ENCODE measurements at regions not wholly inside any gene's neighbourhood (a gene's known extent, or its start where the extent isn't known, plus 50 kb on each side); places are given as distances from the start of the nearest gene placed in this dataset.

DNA sequence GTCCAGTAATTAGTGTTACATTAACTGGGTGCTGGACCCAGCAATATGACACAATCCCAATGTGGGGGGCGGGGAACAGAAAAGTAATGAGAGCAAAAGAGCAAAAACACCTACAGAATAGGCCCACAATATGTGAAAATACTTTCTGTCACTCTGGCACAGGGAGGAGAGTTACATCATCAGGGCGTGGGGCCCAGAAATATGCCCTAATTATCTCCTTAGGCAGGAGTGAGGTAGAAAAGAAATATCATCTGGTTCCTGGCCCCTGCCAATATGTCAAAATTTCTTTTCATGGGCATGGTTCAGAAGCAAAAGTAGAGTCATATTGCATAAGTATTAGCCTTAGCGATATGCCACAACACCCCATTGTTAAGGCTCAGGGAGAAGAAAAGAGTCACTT lies 959.8 kb upstream of the TSPY4 start:
- H3K27me3 ChIP-seq: no peaks in the 10 kb centered on the region
- no peaks in the 10 kb centered on the region for H3K9me3 ChIP-seq
- peak; percentile 1 for DNase-seq
- no peak overlapping the region for H3K4me3 ChIP-seq
- H3K36me3 ChIP-seq: no peaks in the 10 kb centered on the region

DNA sequence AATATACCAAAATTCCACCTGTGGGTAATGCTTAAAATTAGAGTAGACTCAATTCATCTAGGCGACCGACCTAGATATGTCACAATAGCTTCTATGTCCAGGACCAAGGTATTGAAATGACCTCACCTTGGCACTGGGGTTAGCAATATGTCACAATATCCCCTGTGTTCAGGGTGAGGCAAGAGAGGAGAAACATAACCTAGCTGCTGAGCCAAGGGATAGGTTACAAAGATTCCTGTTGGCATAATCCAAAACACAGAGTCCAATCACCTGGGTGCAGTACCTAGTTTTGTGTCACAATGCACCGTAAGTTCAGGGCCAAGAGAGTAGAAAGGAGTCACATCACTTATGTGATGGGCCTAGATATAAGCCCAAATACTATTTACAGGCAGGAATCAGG lies 957.5 kb upstream of the TSPY4 start:
- Histone ChIP-seq H3K4me3 (no peak overlapping the region), H3K9me3 (no peaks in the 10 kb centered on the region), H3K36me3 (no peaks in the 10 kb centered on the region), H3K27me3 (no peaks in the 10 kb centered on the region)
- no peak for DNase-seq

DNA sequence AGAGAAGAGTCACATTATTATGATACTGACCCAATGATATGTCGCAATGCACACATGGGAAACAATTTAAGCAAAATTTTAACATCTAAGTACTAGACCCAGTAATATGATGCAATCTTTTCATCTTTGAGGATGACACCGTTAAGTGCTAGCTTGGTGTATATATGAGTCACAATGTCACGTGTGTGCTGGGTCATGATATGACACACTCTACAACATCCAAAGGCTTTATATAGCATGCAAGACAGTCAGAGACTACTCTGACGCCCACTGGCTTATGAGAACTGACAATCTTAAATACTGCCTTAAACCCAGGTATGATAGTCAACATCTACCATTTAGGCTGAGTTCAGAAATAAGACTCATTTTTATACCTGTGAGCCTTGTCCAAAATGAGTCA lies 955.8 kb upstream of the TSPY4 start:
- no peaks in the 10 kb centered on the region for H3K9me3 ChIP-seq
- H3K36me3 ChIP-seq: no peaks in the 10 kb centered on the region
- DNase-seq: no peak
- no peaks in the 10 kb centered on the region for H3K27me3 ChIP-seq
- no peak overlapping the region for H3K4me3 ChIP-seq

DNA sequence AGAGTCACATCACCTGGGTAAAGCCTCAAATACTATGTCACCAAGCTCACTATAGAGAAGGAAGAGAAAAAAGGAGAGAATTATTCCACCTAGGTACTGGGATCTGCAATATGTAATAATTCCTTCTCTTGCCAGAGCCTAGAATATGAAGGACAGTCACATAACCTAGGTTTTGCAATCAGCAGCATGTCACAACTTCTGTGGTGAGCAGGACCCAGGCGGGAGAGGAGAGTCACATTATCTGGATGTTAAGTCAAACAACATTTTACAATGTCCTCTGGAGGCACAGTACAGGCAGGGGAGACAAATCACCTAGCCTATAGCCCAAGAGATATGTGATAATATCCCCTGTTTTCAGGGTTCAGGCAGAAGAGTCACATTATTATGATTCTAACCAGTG lies 951.2 kb upstream of the TSPY4 start:
- no peak for DNase-seq
- H3K36me3 ChIP-seq: no peaks in the 10 kb centered on the region
- no peak overlapping the region for H3K4me3 ChIP-seq
- no peaks in the 10 kb centered on the region for H3K9me3 ChIP-seq
- H3K27me3 ChIP-seq: no peaks in the 10 kb centered on the region

DNA sequence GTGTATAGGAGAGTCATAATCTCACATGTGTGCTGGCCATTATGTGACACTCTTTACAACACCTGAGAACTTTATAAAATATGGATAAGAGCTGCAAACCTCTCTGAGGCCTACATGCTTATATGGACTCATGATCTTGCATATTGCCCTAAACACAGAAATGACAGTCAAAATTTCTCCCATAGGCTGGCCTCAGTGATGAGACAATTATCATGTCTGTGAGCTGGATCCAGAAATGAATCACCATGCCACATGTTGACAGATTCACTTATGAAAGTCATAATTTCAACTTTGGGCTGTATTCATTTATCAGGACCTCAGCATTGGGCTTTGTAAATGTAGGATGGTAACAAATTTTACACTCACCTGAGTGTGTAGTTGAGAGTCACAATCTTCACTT lies 948.8 kb upstream of the TSPY4 start:
- H3K36me3 ChIP-seq: no peaks in the 10 kb centered on the region
- DNase-seq: no peak
- no peaks in the 10 kb centered on the region for H3K9me3 ChIP-seq

DNA sequence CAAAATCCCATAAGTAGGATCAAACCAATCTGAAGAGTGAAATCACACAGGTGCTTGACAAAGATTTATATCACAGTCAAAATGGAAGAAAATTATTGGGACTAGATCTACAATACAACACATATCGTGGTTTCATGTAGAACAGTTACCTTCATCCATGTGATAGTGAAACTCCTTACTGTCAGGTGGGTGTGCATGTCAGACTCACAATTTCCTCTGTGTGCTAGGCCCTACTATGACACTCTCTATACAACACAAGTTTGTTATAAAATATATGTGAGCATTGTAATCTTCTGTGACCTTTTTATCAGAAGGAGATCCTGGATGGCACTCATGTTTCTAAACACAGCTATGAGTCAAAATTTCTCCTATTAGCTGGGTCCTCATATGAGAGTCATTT lies 947.0 kb upstream of the TSPY4 start:
- no peaks in the 10 kb centered on the region for H3K36me3 ChIP-seq
- no peak overlapping the region for H3K4me3 ChIP-seq
- H3K9me3 ChIP-seq: no peaks in the 10 kb centered on the region
- DNase-seq: no peak
- no peaks in the 10 kb centered on the region for H3K27me3 ChIP-seq

More for the DNA sequence above, 948.8 kb upstream of the TSPY4 start:
- Histone ChIP-seq H3K27me3 (no peaks in the 10 kb centered on the region), H3K4me3 (no peak overlapping the region)

DNA sequence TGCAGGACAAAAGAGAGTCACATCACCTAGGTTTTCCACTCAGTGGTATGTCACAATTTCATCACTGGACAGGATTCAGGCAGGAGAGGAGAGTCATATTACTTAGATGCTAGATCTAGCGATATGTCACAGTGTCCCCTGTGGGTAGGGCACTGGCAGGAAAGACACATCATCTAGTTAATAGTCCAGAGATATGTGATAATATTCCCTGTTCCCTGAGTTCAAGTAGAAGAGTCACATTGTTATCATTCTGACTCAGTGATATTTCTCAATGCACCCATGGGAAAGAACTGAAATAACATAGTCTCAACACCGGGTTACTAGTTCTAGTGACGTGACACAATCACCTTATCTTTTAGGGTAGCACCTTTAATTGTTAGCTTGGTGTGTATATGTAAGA lies 944.0 kb upstream of the TSPY4 start:
- Histone ChIP-seq H3K36me3 (no peaks in the 10 kb centered on the region), H3K27me3 (no peaks in the 10 kb centered on the region), H3K4me3 (no peak overlapping the region), H3K9me3 (no peaks in the 10 kb centered on the region)
- DNase-seq: no peak

DNA sequence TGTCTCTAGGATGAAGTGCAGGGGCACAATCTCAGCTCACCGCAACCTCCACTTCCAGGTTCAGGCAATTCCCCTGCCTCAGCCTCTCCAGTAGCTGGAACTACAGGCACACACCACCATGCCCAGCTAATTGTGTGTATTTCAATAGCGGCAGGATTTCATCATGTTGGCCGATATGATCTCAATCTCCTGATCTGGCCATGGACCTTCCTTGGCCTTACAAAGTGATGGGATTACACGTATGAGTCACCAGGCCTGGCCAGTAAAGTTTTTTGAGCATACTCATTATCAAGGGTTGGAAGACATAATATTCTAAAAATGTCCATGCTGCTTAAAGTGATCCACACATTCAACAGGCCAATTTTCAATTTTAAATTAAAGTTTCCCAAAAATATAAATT lies 914.4 kb upstream of the TSPY4 start:
- Histone ChIP-seq H3K36me3 (no peaks in the 10 kb centered on the region), H3K27me3 (no peaks in the 10 kb centered on the region), H3K4me3 (no peak overlapping the region), H3K9me3 (no peaks in the 10 kb centered on the region)
- peak; percentile 22 for DNase-seq

DNA sequence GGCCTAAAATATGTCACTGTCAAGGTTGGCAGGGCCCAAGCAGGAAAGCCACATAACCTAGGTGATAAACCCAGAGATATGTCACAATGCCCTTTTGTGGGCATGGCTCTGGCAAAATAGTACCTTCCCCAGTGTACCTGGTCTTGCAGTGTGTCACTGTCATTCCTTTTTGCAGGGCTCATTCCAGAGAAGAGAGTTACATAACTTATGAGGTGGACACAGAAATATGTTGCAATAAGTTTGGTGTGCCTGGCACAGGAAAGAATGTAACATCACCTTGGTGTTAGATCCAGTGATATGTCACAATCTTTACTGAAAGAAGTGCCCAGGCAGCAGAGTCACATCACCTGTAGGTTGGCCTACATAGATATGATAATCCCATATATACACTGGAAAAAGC lies 910.8 kb upstream of the TSPY4 start:
- H3K4me3 ChIP-seq: no peak overlapping the region
- H3K27me3 ChIP-seq: no peaks in the 10 kb centered on the region
- no peaks in the 10 kb centered on the region for H3K9me3 ChIP-seq
- no peaks in the 10 kb centered on the region for H3K36me3 ChIP-seq
- no peak for DNase-seq

DNA sequence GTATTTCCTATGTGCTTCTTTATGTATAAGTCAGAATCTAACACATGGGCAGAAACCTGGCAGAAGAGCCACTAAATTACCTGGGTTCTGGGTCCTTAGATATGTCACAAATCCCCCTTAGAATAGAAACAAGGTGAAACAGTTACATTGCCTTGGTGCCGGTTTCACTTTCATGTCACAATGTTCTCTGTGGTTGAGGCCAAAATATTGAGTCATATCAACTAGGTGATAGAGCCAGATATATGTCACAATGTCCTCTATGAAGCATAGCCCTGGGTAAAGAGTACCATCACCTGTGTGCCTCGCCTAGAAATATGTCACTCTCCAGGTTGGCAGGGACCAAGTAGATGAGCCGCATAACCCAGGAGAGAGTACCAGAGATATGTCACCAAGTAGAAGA lies 899.8 kb upstream of the TSPY4 start:
- H3K9me3 ChIP-seq: no peaks in the 10 kb centered on the region
- no peaks in the 10 kb centered on the region for H3K36me3 ChIP-seq
- H3K27me3 ChIP-seq: no peaks in the 10 kb centered on the region
- H3K4me3 ChIP-seq: no peak overlapping the region
- no peak for DNase-seq

DNA sequence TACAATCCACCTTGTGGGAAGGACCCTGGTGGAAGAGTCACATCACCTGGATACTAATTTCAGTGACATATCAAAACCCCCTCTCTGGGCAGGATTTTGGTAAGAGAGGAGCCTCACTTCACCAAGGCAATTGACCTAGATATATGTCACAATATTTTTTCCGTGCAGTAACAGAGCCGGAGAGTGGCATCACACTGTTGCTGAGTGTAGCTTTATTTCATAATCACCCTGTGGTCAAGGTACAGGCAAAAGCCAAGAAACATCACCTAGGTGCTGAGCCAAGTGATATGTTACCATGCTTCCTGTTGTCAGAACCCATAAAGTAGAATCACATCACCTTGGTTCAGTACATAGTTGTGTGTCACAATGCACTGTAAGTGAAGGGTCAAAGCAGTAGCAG lies 895.2 kb upstream of the TSPY4 start:
- Histone ChIP-seq H3K27me3 (no peaks in the 10 kb centered on the region), H3K4me3 (no peak overlapping the region), H3K9me3 (no peaks in the 10 kb centered on the region), H3K36me3 (no peaks in the 10 kb centered on the region)
- no peak for DNase-seq

DNA sequence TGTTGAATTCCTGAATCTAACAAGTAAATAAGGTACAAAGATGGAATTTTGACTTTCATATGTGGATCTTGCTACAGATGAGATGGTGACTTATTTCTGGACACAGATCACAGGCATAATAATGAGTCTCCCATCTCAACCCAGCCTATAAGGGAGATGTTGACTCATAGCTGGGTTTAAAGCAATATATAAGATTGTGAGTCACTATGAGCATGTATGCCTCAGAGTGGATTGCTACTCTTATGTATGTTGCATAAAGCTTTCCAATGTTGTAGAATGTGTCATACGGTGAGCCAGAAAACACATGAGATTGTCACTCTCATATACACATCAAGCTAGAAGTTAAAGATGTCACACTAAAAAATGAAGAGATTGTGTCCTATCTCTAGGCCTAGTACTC lies 884.3 kb upstream of the TSPY4 start:
- Histone ChIP-seq H3K4me3 (no peak overlapping the region), H3K27me3 (no peaks in the 10 kb centered on the region), H3K9me3 (no peaks in the 10 kb centered on the region), H3K36me3 (no peaks in the 10 kb centered on the region)
- no peak for DNase-seq

DNA sequence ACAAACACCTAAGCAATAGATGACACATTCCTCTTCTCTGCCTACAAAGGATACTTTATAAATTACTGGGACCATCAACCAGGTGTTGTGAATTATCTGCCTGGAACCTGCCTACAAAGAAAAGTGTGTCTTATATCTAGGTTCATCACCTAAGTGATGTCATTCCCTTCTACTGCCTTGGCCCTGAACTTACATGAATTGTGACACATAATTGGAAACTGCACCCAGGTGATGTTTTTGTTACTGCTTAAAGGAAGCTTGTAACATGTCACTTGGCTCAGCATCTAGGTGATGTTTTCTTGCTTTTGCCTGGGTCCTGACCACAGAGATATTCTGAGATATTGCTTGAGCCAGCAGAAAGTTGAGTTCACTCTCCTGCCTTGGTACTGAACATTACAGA lies 870.5 kb upstream of the TSPY4 start:
- Histone ChIP-seq H3K9me3 (no peaks in the 10 kb centered on the region), H3K36me3 (no peaks in the 10 kb centered on the region), H3K27me3 (no peaks in the 10 kb centered on the region), H3K4me3 (no peak overlapping the region)
- DNase-seq: no peak

DNA sequence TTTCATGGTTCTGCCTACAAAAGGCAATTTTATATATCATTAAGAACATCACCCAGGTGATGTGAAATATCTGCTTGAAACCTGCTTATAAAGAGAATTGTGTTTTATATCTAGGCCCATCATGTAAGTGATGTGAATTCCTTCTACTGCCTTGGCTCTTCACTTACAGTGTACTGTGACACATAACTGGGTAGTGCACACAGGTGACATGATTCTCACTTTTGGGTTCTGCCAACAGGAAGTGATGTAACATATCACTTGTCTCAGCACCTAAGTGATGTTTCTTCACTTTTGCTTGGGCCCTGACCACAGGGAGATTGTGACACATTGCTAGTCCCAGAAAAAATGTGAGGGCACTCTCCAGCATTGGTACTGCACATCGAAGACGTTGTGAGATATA lies 867.0 kb upstream of the TSPY4 start:
- DNase-seq: no peak
- no peaks in the 10 kb centered on the region for H3K9me3 ChIP-seq
- H3K36me3 ChIP-seq: no peaks in the 10 kb centered on the region

DNA sequence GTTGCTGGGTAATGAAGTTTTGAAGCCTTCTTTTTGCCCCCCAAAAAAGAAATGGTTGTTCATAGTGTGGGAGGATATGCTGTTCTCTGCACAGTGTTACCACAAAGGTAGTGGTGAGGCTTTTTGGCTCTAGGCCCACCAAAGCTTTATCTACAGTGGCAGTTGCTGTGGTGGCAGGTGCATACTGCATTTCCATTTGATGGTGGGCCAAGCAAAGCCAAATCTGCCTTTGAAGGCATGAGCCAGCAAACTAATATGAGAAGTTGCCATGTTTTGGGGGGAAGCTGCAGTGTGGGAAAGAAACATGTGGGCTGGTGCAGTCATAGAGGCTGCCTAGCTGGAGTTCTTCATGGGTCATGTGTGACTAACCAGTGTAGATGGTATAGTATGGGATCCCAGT lies 858.1 kb upstream of the TSPY4 start:
- no peak overlapping the region for H3K4me3 ChIP-seq
- no peaks in the 10 kb centered on the region for H3K9me3 ChIP-seq
- H3K36me3 ChIP-seq: no peaks in the 10 kb centered on the region
- no peaks in the 10 kb centered on the region for H3K27me3 ChIP-seq
- no peak for DNase-seq

More for the DNA sequence above, 867.0 kb upstream of the TSPY4 start:
- Histone ChIP-seq H3K27me3 (no peaks in the 10 kb centered on the region), H3K4me3 (no peak overlapping the region)

DNA sequence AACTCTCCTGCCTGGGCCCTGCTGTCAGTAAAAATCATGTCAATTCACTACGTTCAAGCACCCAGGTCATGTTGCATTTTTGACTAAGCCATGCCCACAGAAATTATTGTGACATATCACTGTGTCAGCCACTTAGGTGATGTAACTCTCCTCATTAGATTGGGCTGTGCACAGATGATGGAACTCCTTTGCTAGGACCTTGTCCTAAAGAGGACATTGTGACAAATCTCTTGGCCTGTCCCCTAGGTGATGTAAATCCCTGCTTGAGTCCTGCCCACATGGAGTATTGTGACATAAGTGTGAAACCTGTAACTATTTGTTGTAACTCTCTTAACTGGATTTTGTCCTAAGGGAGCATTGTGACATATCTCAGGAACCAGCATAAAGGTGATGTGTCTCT lies 848.3 kb upstream of the TSPY4 start:
- H3K27me3 ChIP-seq: no peaks in the 10 kb centered on the region
- no peaks in the 10 kb centered on the region for H3K9me3 ChIP-seq
- H3K36me3 ChIP-seq: no peaks in the 10 kb centered on the region
- DNase-seq: no peak
- no peak overlapping the region for H3K4me3 ChIP-seq

DNA sequence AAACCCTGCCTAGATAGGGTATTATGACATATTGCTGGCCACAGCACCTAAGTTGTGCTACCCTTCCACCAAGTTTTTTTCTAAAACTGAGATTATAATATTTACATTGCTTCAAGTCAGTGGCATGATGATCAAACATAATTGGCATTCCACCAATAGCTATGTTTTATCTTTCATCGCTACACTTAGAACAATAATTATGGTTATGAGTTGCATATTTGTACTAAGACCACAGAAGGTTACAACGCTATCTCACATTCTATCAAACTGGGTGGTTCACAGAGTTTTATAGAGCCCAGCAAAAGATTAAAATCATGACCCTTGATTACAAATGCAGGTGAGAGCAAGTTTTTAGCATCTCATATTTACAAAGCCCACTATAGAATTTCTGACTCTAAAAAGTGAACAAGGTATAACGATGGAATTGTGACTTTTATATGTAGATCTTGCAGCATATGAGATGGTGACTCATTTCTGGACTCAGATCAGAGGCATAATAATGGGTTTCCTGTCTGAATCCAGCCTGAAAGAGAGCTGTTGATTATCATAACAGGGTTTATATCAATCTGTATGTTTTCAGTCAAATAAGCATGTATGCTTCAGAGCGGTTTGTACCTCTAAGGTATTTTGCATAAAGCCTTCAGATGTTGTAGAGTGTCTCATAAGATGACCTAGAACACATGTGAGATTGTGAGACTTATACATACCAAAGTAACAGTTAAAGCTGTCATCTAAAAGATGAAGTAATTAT lies 847.2 kb upstream of the TSPY4 start:
- DNase-seq: no peak
- Histone ChIP-seq H3K9me3 (no peaks in the 10 kb centered on the region), H3K36me3 (no peaks in the 10 kb centered on the region), H3K27me3 (no peaks in the 10 kb centered on the region), H3K4me3 (no peak overlapping the region)

DNA sequence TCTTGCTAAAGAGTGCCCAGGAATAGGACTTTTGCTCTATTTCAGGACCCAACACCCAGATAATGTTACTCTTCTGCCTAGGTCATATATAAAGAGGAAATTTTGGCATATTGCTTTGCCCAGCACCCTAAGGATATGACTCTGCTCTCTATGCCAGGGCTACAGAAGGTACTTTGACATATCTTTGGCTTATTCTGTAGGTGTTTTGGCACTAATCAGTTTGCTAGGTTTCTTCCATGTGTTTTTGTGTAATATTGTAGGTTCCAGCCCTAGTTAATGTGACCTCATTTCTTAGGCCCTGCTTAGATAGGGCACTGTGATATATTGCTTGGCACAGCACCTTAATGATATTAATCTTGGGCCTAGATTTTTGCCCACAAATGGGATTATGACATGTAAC lies 842.9 kb upstream of the TSPY4 start:
- no peaks in the 10 kb centered on the region for H3K36me3 ChIP-seq
- no peaks in the 10 kb centered on the region for H3K27me3 ChIP-seq

DNA sequence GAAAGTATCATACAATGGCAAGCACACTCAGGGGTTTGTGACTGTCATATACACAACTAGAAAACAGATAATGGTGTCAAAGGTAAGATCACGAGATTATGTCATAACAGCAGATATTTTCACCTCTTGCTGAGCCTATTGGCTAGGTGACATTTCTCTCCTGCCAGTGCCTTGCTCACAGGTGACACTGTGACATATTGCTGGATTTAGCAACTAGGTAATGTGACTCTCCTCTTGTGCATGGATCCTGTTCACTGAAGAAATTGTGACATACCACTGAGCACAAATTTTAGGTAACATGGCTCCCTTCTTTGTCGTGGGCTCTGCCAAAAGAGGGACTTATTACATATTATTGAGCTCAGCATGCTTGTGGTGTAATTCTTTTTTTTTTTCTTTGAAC lies 842.0 kb upstream of the TSPY4 start:
- Histone ChIP-seq H3K9me3 (no peaks in the 10 kb centered on the region), H3K4me3 (no peak overlapping the region), H3K36me3 (no peaks in the 10 kb centered on the region), H3K27me3 (no peaks in the 10 kb centered on the region)
- DNase-seq: no peak

More for the DNA sequence above, 842.9 kb upstream of the TSPY4 start:
- DNase-seq: no peak
- Histone ChIP-seq H3K9me3 (no peaks in the 10 kb centered on the region), H3K4me3 (no peak overlapping the region)
